NT2/D1 (cell line): ENCODE measurements at regions not wholly inside any gene's neighbourhood (a gene's known extent, or its start where the extent isn't known, plus 50 kb on each side); places are given as distances from the start of the nearest gene placed in this dataset.
"Not testable (repeated sequence)": the region's sequence is repeated elsewhere in the genome, so short reads cannot be mapped to it uniquely, and the experiment has no call there.

Source experiments
- DNase-seq: peaks from one replicate; pipeline ENCODE4 v3.0.0-alpha.2; 2011; ENCODE audit warnings: low read depth, low spot score
- H3K27me3 ChIP-seq: 2 replicates; pipeline ENCODE4 v1.6.0; 2011; ENCODE audit warnings: mild to moderate bottlenecking; ENCODE audit not compliant: insufficient read length, insufficient read depth
- H3K36me3 ChIP-seq: 2 replicates; pipeline ENCODE4 v1.6.1; 2011; ENCODE audit warnings: mild to moderate bottlenecking, low read length, mixed read lengths; ENCODE audit not compliant: insufficient read depth, insufficient read length
- H3K4me1 ChIP-seq: 2 replicates; pipeline ENCODE4 v1.5.1; 2011; ENCODE audit not compliant: insufficient read depth, insufficient read length
- H3K4me3 ChIP-seq: 2 replicates; pipeline ENCODE4 v1.5.1; 2011; ENCODE audit warnings: low read depth; ENCODE audit not compliant: insufficient read length
- H3K9ac ChIP-seq: 2 replicates; pipeline ENCODE4 v1.6.0; 2011; ENCODE audit warnings: low read depth; ENCODE audit not compliant: insufficient read length
- H3K9me3 ChIP-seq: 2 replicates; pipeline ENCODE4 v1.5.1; 2011; ENCODE audit warnings: mild to moderate bottlenecking, low read length; ENCODE audit not compliant: insufficient read depth
- SUZ12 ChIP-seq: IDR thresholded peaks from 2 replicates; pipeline ENCODE4 v1.6.1; 2011; ENCODE audit not compliant: insufficient read length, insufficient read depth; ENCODE audit errors: extremely low read depth
- YY1 ChIP-seq: IDR thresholded peaks from 2 replicates; pipeline ENCODE4 v1.6.1; 2011; ENCODE audit not compliant: insufficient read length, insufficient read depth
- ZNF274 ChIP-seq: IDR thresholded peaks from 2 replicates; pipeline ENCODE4 v1.6.1; 2011; ENCODE audit warnings: mild to moderate bottlenecking, low read depth, low read length

GRCh38 chr12:131203666-131204415 lies 250.1 kb downstream of the ADGRD1 start:
- no peaks in the 10 kb centered on the region for H3K4me1 ChIP-seq
- no peak overlapping the region for H3K4me3 ChIP-seq
- no peak for DNase-seq
- TF ChIP-seq YY1, result no peak
- no peak for TF ChIP-seq ZNF274
- TF ChIP-seq SUZ12, result no peak
- no peak overlapping the region for H3K9ac ChIP-seq
- H3K27me3 ChIP-seq, result no peaks in the 10 kb centered on the region
- H3K36me3 ChIP-seq, result no peaks in the 10 kb centered on the region
- no peaks in the 10 kb centered on the region for H3K9me3 ChIP-seq

- no peak overlapping the region for H3K4me3 ChIP-seq
- H3K36me3 ChIP-seq, result no peaks in the 10 kb centered on the region
- TF ChIP-seq SUZ12 (no peak), YY1 (no peak), ZNF274 (no peak)
- no peaks in the 10 kb centered on the region for H3K27me3 ChIP-seq
- no peak overlapping the region for H3K9ac ChIP-seq
- H3K9me3 ChIP-seq, result no peaks in the 10 kb centered on the region
- DNase-seq, result no peak
- H3K4me1 ChIP-seq, result no peaks in the 10 kb centered on the region
Measured at GRCh38 chr12:131204416-131205274, 250.9 kb downstream of the ADGRD1 start.

- not testable (repeated sequence) for H3K36me3 ChIP-seq, H3K4me1 ChIP-seq, H3K9me3 ChIP-seq, H3K9ac ChIP-seq, DNase-seq, H3K4me3 ChIP-seq, H3K27me3 ChIP-seq
Measured at GRCh38 chr12:131205275-131205933, 251.7 kb downstream of the ADGRD1 start.

GRCh38 chr12:131206630-131207299 lies 253.1 kb downstream of the ADGRD1 start:
- not testable (repeated sequence) for H3K9ac ChIP-seq, H3K4me3 ChIP-seq, H3K36me3 ChIP-seq, H3K9me3 ChIP-seq, DNase-seq, H3K27me3 ChIP-seq, H3K4me1 ChIP-seq

GRCh38 chr12:131207300-131207660 lies 253.6 kb downstream of the ADGRD1 start:
- H3K36me3 ChIP-seq, H3K4me3 ChIP-seq, DNase-seq, H3K9ac ChIP-seq, H3K4me1 ChIP-seq, H3K27me3 ChIP-seq, H3K9me3 ChIP-seq: not testable (repeated sequence)

GRCh38 chr12:131207841-131208240 lies 254.1 kb downstream of the ADGRD1 start:
- not testable (repeated sequence) for H3K9ac ChIP-seq, H3K4me3 ChIP-seq, H3K27me3 ChIP-seq, H3K9me3 ChIP-seq, DNase-seq, H3K36me3 ChIP-seq, H3K4me1 ChIP-seq

GRCh38 chr12:131208425-131208824 lies 254.7 kb downstream of the ADGRD1 start:
- DNase-seq, result no peak
- Histone ChIP-seq H3K9me3 (peaks cover 11% of the 10 kb centered on the region; the same call in 1 of the 2 replicates), H3K36me3 (no peaks in the 10 kb centered on the region), H3K4me3 (no peak overlapping the region), H3K9ac (no peak overlapping the region), H3K4me1 (no peaks in the 10 kb centered on the region), H3K27me3 (no peaks in the 10 kb centered on the region)
- TF ChIP-seq YY1, result no peak
- no peak for TF ChIP-seq SUZ12
- no peak for TF ChIP-seq ZNF274
